ENCODE measurements at regions not wholly inside any gene's neighbourhood (a gene's known extent, or its start where the extent isn't known, plus 50 kb on each side); places are given as distances from the start of the nearest gene placed in this dataset.
"Not testable (repeated sequence)": the region's sequence is repeated elsewhere in the genome, so short reads cannot be mapped to it uniquely, and the experiment has no call there.

DNA sequence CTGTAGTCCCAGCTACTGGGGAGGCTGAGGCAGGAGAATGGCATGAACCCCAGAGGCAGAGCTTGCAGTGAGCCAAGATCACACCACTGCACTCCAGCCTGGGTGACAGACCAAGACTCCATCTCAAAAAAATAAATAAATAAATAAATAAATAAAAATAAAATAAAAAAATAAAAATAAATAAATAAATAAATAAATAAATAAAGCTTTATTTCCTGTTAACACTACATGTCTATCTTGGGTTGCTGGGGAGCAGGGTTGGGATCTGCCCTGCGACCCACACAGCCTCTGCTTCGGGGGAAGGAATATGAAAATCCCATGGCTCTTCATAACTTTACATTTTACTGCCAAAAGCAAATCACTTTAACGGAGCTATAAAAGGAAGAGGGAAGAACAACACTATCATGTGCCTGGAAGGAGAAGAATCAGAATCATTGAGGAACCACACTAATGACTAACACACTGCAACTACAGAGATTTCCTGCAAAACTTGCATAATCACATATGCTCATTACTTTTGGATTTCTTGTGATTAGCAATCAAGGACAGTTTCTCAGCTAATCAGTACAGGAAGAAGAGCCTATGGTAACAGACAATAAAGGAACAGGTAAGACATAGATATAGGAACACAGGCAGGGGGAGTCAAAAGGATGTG lies 72.8 kb upstream of the CD55 start:
- H3K36me3 ChIP-seq (ENCODE audit: control insufficient read depth, insufficient read depth, low read length): no peaks in the 10 kb centered on the region
- no peak for DNase-seq (ENCODE audit: low read depth)
- H3K27me3 ChIP-seq (ENCODE audit: control insufficient read depth, insufficient read depth, low read length): no peaks in the 10 kb centered on the region
- TF ChIP-seq, protein P1, sequence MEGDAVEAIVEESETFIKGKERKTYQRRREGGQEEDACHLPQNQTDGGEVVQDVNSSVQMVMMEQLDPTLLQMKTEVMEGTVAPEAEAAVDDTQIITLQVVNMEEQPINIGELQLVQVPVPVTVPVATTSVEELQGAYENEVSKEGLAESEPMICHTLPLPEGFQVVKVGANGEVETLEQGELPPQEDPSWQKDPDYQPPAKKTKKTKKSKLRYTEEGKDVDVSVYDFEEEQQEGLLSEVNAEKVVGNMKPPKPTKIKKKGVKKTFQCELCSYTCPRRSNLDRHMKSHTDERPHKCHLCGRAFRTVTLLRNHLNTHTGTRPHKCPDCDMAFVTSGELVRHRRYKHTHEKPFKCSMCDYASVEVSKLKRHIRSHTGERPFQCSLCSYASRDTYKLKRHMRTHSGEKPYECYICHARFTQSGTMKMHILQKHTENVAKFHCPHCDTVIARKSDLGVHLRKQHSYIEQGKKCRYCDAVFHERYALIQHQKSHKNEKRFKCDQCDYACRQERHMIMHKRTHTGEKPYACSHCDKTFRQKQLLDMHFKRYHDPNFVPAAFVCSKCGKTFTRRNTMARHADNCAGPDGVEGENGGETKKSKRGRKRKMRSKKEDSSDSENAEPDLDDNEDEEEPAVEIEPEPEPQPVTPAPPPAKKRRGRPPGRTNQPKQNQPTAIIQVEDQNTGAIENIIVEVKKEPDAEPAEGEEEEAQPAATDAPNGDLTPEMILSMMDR (IDR thresholded peaks at IDR 0.05; ENCODE audit: insufficient read depth, low read length, poor library complexity, severe bottlenecking): no peak
- no peak overlapping the region for H3K4me3 ChIP-seq (ENCODE audit: low read depth, low read length)

DNA sequence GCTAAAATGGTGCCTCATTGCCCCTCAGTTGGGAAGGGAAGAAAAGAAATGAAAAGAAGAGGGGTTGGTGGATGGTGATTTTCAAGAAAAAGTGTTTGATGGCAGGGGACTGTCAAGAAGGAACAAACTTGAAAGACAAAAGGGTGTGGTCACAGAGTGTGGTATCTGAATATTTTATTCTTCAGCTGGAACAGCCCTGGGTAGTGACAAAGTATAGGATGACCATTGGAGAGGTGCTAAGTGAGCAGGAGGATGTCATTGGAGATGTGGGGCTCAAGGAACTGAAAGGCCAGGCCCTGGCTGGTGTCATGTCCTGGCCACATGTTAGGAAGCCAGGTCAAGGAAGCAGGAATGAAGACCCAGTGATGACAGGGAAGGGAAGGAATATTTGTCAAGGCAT lies 71.0 kb upstream of the CD55 start:
- TF ChIP-seq, protein P1 (IDR thresholded peaks at IDR 0.05; ENCODE audit: insufficient read depth, low read length, poor library complexity, severe bottlenecking): no peak
- Histone ChIP-seq H3K4me3 (ENCODE audit: low read depth, low read length) (no peak overlapping the region), H3K27me3 (ENCODE audit: control insufficient read depth, insufficient read depth, low read length) (no peaks in the 10 kb centered on the region), H3K36me3 (ENCODE audit: control insufficient read depth, insufficient read depth, low read length) (no peaks in the 10 kb centered on the region)
- no peak for DNase-seq (ENCODE audit: low read depth)

- TF ChIP-seq, protein P1 (IDR thresholded peaks at IDR 0.05; ENCODE audit: insufficient read depth, low read length, poor library complexity, severe bottlenecking): no peak
- H3K4me3 ChIP-seq (ENCODE audit: low read depth, low read length): no peak overlapping the region
- DNase-seq (ENCODE audit: low read depth): no peak
- no peaks in the 10 kb centered on the region for H3K27me3 ChIP-seq (ENCODE audit: control insufficient read depth, insufficient read depth, low read length)
- no peaks in the 10 kb centered on the region for H3K36me3 ChIP-seq (ENCODE audit: control insufficient read depth, insufficient read depth, low read length)
Observed at GRCh38 chr1:207251066-207251465, 70.4 kb upstream of the CD55 start.

DNA sequence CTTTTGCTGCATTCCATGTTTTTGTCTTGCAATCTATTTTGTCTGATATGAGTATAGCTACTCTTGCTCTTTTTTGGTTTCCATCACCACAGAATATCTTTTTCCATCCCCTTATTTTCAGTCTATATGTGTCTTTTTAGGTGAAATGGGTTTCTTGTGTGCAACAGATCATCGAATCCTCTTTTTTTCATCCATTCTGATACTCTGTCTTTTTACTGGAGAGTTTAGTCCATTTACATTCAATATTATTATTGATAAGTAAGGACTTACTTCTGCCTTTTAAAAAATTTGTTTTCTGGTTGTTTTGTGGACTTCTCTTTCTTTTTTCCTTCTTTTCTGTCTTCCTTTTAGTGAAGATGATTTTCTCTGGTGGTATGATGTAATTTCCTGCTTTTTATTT lies 64.6 kb upstream of the CD55 start:
- H3K36me3 ChIP-seq (ENCODE audit: control insufficient read depth, insufficient read depth, low read length): no peaks in the 10 kb centered on the region
- DNase-seq (ENCODE audit: low read depth): no peak
- H3K27me3 ChIP-seq (ENCODE audit: control insufficient read depth, insufficient read depth, low read length): no peaks in the 10 kb centered on the region
- H3K4me3 ChIP-seq (ENCODE audit: low read depth, low read length): no peak overlapping the region
- TF ChIP-seq, protein P1 (IDR thresholded peaks at IDR 0.05; ENCODE audit: insufficient read depth, low read length, poor library complexity, severe bottlenecking): no peak

DNA sequence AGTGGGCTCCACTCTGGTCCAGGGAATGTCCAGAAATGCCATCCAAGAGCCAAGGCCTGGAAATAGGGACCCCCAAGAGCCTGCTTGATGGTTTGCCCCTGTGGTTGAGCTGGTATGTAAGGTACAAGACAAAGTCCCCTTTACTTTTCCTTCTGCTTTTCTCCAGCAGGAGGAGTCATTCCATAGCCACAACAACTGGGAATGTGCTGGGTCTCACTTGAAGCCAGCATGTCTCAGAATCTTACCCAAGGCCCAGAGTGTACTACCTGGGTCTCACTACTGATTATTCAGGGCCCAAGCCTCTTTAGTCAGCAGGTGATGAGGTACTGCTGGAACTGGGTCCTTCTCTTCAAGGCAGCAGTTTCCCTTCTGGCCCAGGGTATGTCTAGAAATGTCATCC lies 62.1 kb upstream of the CD55 start:
- Histone ChIP-seq H3K27me3 (ENCODE audit: control insufficient read depth, insufficient read depth, low read length) (no peaks in the 10 kb centered on the region), H3K36me3 (ENCODE audit: control insufficient read depth, insufficient read depth, low read length) (no peaks in the 10 kb centered on the region), H3K4me3 (ENCODE audit: low read depth, low read length) (no peak overlapping the region)
- TF ChIP-seq, protein P1 (IDR thresholded peaks at IDR 0.05; ENCODE audit: insufficient read depth, low read length, poor library complexity, severe bottlenecking): peak; percentile 32
- DNase-seq (ENCODE audit: low read depth): no peak

DNA sequence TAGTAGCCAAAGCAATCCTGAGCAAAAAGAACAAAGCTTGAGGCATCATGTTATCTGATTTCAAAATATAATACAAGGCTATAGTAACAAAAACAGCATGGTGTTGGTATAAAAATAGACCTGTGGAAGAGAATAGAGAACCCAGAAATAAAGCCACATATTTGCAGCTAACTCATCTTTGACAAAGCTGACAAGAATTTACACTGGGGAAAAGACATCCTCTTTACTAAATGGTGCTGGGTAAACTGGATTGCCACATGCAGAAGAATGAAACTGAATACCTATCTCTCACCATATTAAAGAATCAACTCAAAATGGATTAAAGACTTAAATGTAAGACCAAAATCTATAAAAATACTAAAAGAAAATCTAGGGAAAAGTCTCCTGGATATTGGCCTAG lies 59.5 kb upstream of the CD55 start:
- TF ChIP-seq, protein P1 (IDR thresholded peaks at IDR 0.05; ENCODE audit: insufficient read depth, low read length, poor library complexity, severe bottlenecking): no peak
- Histone ChIP-seq H3K36me3 (ENCODE audit: control insufficient read depth, insufficient read depth, low read length) (no peaks in the 10 kb centered on the region), H3K4me3 (ENCODE audit: low read depth, low read length) (no peak overlapping the region), H3K27me3 (ENCODE audit: control insufficient read depth, insufficient read depth, low read length) (no peaks in the 10 kb centered on the region)
- DNase-seq (ENCODE audit: low read depth): no peak

DNA sequence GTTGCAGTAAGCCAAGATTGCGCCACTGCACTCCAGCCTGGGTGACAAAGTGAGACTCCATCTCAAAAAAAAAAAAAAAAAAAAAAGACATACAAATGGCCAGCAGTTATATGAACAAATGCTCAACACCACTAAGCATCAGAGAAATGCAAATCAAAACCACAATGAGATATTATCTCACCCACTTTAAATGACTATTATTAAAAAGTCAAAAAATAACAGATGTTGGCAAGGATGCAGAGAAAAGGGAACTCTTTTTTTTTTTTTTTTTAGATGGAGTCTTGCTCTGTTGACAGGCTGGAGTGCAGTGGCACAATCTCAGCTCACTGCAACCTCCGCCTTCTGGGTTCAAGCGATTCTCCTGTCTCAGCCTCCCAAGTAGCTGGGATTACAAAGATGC lies 58.6 kb upstream of the CD55 start:
- H3K36me3 ChIP-seq (ENCODE audit: control insufficient read depth, insufficient read depth, low read length); DNase-seq (ENCODE audit: low read depth); H3K27me3 ChIP-seq (ENCODE audit: control insufficient read depth, insufficient read depth, low read length); H3K4me3 ChIP-seq (ENCODE audit: low read depth, low read length): not testable (repeated sequence)

Measured in kidney epithelial cell (primary cell).